ENCODE measurements at regions not wholly inside any gene's neighbourhood (a gene's known extent, or its start where the extent isn't known, plus 50 kb on each side); places are given as distances from the start of the nearest gene placed in this dataset.
"Not testable (repeated sequence)": the region's sequence is repeated elsewhere in the genome, so short reads cannot be mapped to it uniquely, and the experiment has no call there.

- 98% methylated on average over 6 of the region's 6 CpGs for WGBS
- no peaks in the 10 kb centered on the region for H3K4me1 ChIP-seq (ENCODE audit: control insufficient read depth in 2 of 2, insufficient read depth in 2 of 2, low read length in 2 of 2)
- no peaks in the 10 kb centered on the region for H3K9me3 ChIP-seq (ENCODE audit: control insufficient read depth in 2 of 2, insufficient read depth in 1 of 2, low read length in 1 of 2)
- H3K4me3 ChIP-seq (ENCODE audit: low read length in 2 of 2) = no peak overlapping the region
- no peaks in the 10 kb centered on the region for H3K27me3 ChIP-seq (ENCODE audit: control insufficient read depth in 2 of 2, insufficient read depth in 1 of 2, low read length in 1 of 2)
- no peak overlapping the region for H3K27ac ChIP-seq (ENCODE audit: low read depth in 1 of 2, low read length in 1 of 2)
- no peaks in the 10 kb centered on the region for H3K36me3 ChIP-seq (ENCODE audit: control insufficient read depth in 2 of 2, insufficient read depth in 2 of 2, low read length in 1 of 2)
- DNase-seq (ENCODE audit: low read depth in 6 of 9, low spot score in 9 of 9) = no peak
These were observed 166.9 kb upstream of the NFIA start for GRCh38 chr1:60915441-60915840.

- H3K36me3 ChIP-seq (ENCODE audit: control insufficient read depth in 2 of 2, insufficient read depth in 2 of 2, low read length in 1 of 2) = no peaks in the 10 kb centered on the region
- H3K9me3 ChIP-seq (ENCODE audit: control insufficient read depth in 2 of 2, insufficient read depth in 1 of 2, low read length in 1 of 2) = no peaks in the 10 kb centered on the region
- H3K4me3 ChIP-seq (ENCODE audit: low read length in 2 of 2) = no peak overlapping the region
- no peak for DNase-seq (ENCODE audit: low read depth in 6 of 9, low spot score in 9 of 9)
- H3K27me3 ChIP-seq (ENCODE audit: control insufficient read depth in 2 of 2, insufficient read depth in 1 of 2, low read length in 1 of 2) = no peaks in the 10 kb centered on the region
- no peak overlapping the region for H3K27ac ChIP-seq (ENCODE audit: low read depth in 1 of 2, low read length in 1 of 2)
- 75% methylated on average over 3 of the region's 3 CpGs for WGBS
- no peaks in the 10 kb centered on the region for H3K4me1 ChIP-seq (ENCODE audit: control insufficient read depth in 2 of 2, insufficient read depth in 2 of 2, low read length in 2 of 2)
These were observed 167.4 kb upstream of the NFIA start for GRCh38 chr1:60914982-60915381.

- H3K9me3 ChIP-seq (ENCODE audit: control insufficient read depth in 2 of 2, insufficient read depth in 1 of 2, low read length in 1 of 2); H3K27ac ChIP-seq (ENCODE audit: low read depth in 1 of 2, low read length in 1 of 2); H3K27me3 ChIP-seq (ENCODE audit: control insufficient read depth in 2 of 2, insufficient read depth in 1 of 2, low read length in 1 of 2); H3K4me1 ChIP-seq (ENCODE audit: control insufficient read depth in 2 of 2, insufficient read depth in 2 of 2, low read length in 2 of 2); H3K36me3 ChIP-seq (ENCODE audit: control insufficient read depth in 2 of 2, insufficient read depth in 2 of 2, low read length in 1 of 2); H3K4me3 ChIP-seq (ENCODE audit: low read length in 2 of 2); DNase-seq (ENCODE audit: low read depth in 6 of 9, low spot score in 9 of 9): not testable (repeated sequence)
- 89% methylated on average over 2 of the region's 2 CpGs for WGBS
These were observed 168.7 kb upstream of the NFIA start for GRCh38 chr1:60913708-60914107.

GRCh38 chr1:60913039-60913438 is 169.3 kb upstream of the NFIA start:
- WGBS = 92% methylated on average over 3 of the region's 3 CpGs
- Histone ChIP-seq H3K27ac (ENCODE audit: low read depth in 1 of 2, low read length in 1 of 2) (no peak overlapping the region), H3K9me3 (ENCODE audit: control insufficient read depth in 2 of 2, insufficient read depth in 1 of 2, low read length in 1 of 2) (no peaks in the 10 kb centered on the region), H3K4me1 (ENCODE audit: control insufficient read depth in 2 of 2, insufficient read depth in 2 of 2, low read length in 2 of 2) (no peaks in the 10 kb centered on the region), H3K4me3 (ENCODE audit: low read length in 2 of 2) (no peak overlapping the region), H3K27me3 (ENCODE audit: control insufficient read depth in 2 of 2, insufficient read depth in 1 of 2, low read length in 1 of 2) (no peaks in the 10 kb centered on the region), H3K36me3 (ENCODE audit: control insufficient read depth in 2 of 2, insufficient read depth in 2 of 2, low read length in 1 of 2) (no peaks in the 10 kb centered on the region)
- no peak for DNase-seq (ENCODE audit: low read depth in 6 of 9, low spot score in 9 of 9)

- H3K36me3 ChIP-seq (ENCODE audit: control insufficient read depth in 2 of 2, insufficient read depth in 2 of 2, low read length in 1 of 2) = no peaks in the 10 kb centered on the region
- H3K4me1 ChIP-seq (ENCODE audit: control insufficient read depth in 2 of 2, insufficient read depth in 2 of 2, low read length in 2 of 2) = no peaks in the 10 kb centered on the region
- WGBS = 46% methylated on average over 9 of the region's 9 CpGs
- H3K9me3 ChIP-seq (ENCODE audit: control insufficient read depth in 2 of 2, insufficient read depth in 1 of 2, low read length in 1 of 2) = no peaks in the 10 kb centered on the region
- H3K27me3 ChIP-seq (ENCODE audit: control insufficient read depth in 2 of 2, insufficient read depth in 1 of 2, low read length in 1 of 2) = no peaks in the 10 kb centered on the region
- H3K27ac ChIP-seq (ENCODE audit: low read depth in 1 of 2, low read length in 1 of 2) = no peak overlapping the region
- peak in 1 of 9 donors; percentile 5 for DNase-seq (ENCODE audit: low read depth in 6 of 9, low spot score in 9 of 9)
- no peak overlapping the region for H3K4me3 ChIP-seq (ENCODE audit: low read length in 2 of 2)
These were observed 170.2 kb upstream of the NFIA start for GRCh38 chr1:60911966-60912697.

DNA sequence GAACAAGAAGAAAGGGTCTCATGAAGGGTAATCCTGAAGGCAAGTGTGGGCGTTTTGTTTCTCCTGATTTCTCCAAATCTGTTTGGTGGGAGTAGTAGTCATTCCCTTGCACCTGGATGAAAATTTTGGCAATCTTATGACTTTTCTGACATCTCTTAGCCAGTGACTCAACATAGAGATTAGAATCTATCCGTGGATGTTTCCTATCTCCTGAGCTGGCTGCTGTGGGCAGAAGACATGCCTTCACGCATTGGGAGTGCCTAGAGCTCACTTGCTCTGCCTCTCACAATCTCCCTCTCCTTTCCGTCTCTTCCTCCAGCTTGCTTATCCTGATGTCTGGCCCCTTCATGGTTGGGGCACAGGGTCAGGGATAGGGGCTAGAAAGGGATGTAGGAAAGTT is 174.2 kb upstream of the NFIA start:
- DNase-seq (ENCODE audit: low read depth in 6 of 9, low spot score in 9 of 9) = no peak
- H3K4me3 ChIP-seq (ENCODE audit: low read length in 2 of 2) = no peak overlapping the region
- H3K27ac ChIP-seq (ENCODE audit: low read depth in 1 of 2, low read length in 1 of 2) = no peak overlapping the region
- WGBS = 70% methylated on average over 4 of the region's 4 CpGs
- H3K36me3 ChIP-seq (ENCODE audit: control insufficient read depth in 2 of 2, insufficient read depth in 2 of 2, low read length in 1 of 2) = no peaks in the 10 kb centered on the region
- H3K27me3 ChIP-seq (ENCODE audit: control insufficient read depth in 2 of 2, insufficient read depth in 1 of 2, low read length in 1 of 2) = no peaks in the 10 kb centered on the region
- H3K9me3 ChIP-seq (ENCODE audit: control insufficient read depth in 2 of 2, insufficient read depth in 1 of 2, low read length in 1 of 2) = no peaks in the 10 kb centered on the region
- no peaks in the 10 kb centered on the region for H3K4me1 ChIP-seq (ENCODE audit: control insufficient read depth in 2 of 2, insufficient read depth in 2 of 2, low read length in 2 of 2)

DNA sequence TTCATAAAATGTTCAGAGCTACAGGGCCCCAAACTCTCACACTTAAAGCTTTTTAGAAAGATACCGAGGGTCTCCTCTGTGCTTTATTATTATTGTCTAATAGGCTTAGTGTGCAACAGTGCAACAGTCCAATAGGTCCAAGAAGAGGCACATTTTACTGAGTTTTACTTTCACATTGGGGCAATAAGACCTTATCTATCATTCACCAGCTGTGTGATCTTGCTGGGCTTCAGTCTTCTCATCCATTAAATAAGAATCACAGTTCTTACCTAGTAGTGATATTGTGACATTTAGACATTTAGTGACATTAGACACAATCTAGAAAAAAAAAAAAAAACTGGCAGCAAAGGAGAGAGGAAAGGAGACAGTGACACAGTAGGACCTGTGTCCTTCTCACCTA is 175.8 kb upstream of the NFIA start:
- WGBS = 99% methylated on average over 1 of the region's 1 CpG
- no peak overlapping the region for H3K27ac ChIP-seq (ENCODE audit: low read depth in 1 of 2, low read length in 1 of 2)
- H3K9me3 ChIP-seq (ENCODE audit: control insufficient read depth in 2 of 2, insufficient read depth in 1 of 2, low read length in 1 of 2) = no peaks in the 10 kb centered on the region
- H3K4me3 ChIP-seq (ENCODE audit: low read length in 2 of 2) = no peak overlapping the region
- no peaks in the 10 kb centered on the region for H3K36me3 ChIP-seq (ENCODE audit: control insufficient read depth in 2 of 2, insufficient read depth in 2 of 2, low read length in 1 of 2)
- H3K4me1 ChIP-seq (ENCODE audit: control insufficient read depth in 2 of 2, insufficient read depth in 2 of 2, low read length in 2 of 2) = no peaks in the 10 kb centered on the region
- no peaks in the 10 kb centered on the region for H3K27me3 ChIP-seq (ENCODE audit: control insufficient read depth in 2 of 2, insufficient read depth in 1 of 2, low read length in 1 of 2)
- DNase-seq (ENCODE audit: low read depth in 6 of 9, low spot score in 9 of 9) = no peak

- no peak overlapping the region for H3K27ac ChIP-seq (ENCODE audit: low read depth in 1 of 2, low read length in 1 of 2)
These were observed 176.3 kb upstream of the NFIA start for GRCh38 chr1:60906039-60906438.

GRCh38 chr1:60904099-60904851 is 178.1 kb upstream of the NFIA start:
- Histone ChIP-seq H3K36me3 (ENCODE audit: control insufficient read depth in 2 of 2, insufficient read depth in 2 of 2, low read length in 1 of 2) (no peaks in the 10 kb centered on the region), H3K4me3 (ENCODE audit: low read length in 2 of 2) (no peak overlapping the region), H3K4me1 (ENCODE audit: control insufficient read depth in 2 of 2, insufficient read depth in 2 of 2, low read length in 2 of 2) (no peaks in the 10 kb centered on the region), H3K27me3 (ENCODE audit: control insufficient read depth in 2 of 2, insufficient read depth in 1 of 2, low read length in 1 of 2) (no peaks in the 10 kb centered on the region), H3K9me3 (ENCODE audit: control insufficient read depth in 2 of 2, insufficient read depth in 1 of 2, low read length in 1 of 2) (no peaks in the 10 kb centered on the region), H3K27ac (ENCODE audit: low read depth in 1 of 2, low read length in 1 of 2) (no peak overlapping the region)
- WGBS = 89% methylated on average over 4 of the region's 4 CpGs
- DNase-seq (ENCODE audit: low read depth in 6 of 9, low spot score in 9 of 9) = no peak

More at GRCh38 chr1:60906039-60906438, 176.3 kb upstream of the NFIA start:
- DNase-seq (ENCODE audit: low read depth in 6 of 9, low spot score in 9 of 9) = no peak
- Histone ChIP-seq H3K27me3 (ENCODE audit: control insufficient read depth in 2 of 2, insufficient read depth in 1 of 2, low read length in 1 of 2) (no peaks in the 10 kb centered on the region), H3K36me3 (ENCODE audit: control insufficient read depth in 2 of 2, insufficient read depth in 2 of 2, low read length in 1 of 2) (no peaks in the 10 kb centered on the region), H3K4me1 (ENCODE audit: control insufficient read depth in 2 of 2, insufficient read depth in 2 of 2, low read length in 2 of 2) (no peaks in the 10 kb centered on the region), H3K4me3 (ENCODE audit: low read length in 2 of 2) (no peak overlapping the region), H3K9me3 (ENCODE audit: control insufficient read depth in 2 of 2, insufficient read depth in 1 of 2, low read length in 1 of 2) (no peaks in the 10 kb centered on the region)
- WGBS = 97% methylated on average over 2 of the region's 2 CpGs

Measured in thymus (tissue), 11 donors.